ENCODE measurements at regions not wholly inside any gene's neighbourhood (a gene's known extent, or its start where the extent isn't known, plus 50 kb on each side); places are given as distances from the start of the nearest gene placed in this dataset.
A peak's percentile ranks its signal among the peaks of the same experiment; 100 is the strongest.

- Histone ChIP-seq H3K27me3 (ENCODE audit: control insufficient read depth, low read length) (peaks cover 2% of the 10 kb centered on the region; the same call in 1 of the 2 replicates), H3K27ac (ENCODE audit: low read depth, low read length) (no peak overlapping the region), H4K20me1 (ENCODE audit: control insufficient read depth, insufficient read depth, low read depth, low read length) (no peaks in the 10 kb centered on the region), H3K36me3 (ENCODE audit: control insufficient read depth, low read length) (no peaks in the 10 kb centered on the region), H3K4me3 (ENCODE audit: low read length) (no peak overlapping the region), H3K79me2 (ENCODE audit: control insufficient read depth, low read length) (no peaks in the 10 kb centered on the region), H3K4me1 (ENCODE audit: control insufficient read depth, low read length) (peaks cover 13% of the 10 kb centered on the region), H3K9me3 (ENCODE audit: control insufficient read depth, insufficient read depth, low read length) (no peaks in the 10 kb centered on the region), H3F3A (ENCODE audit: control insufficient read depth, insufficient read depth) (no peaks in the 10 kb centered on the region), H3K9me2 (replicated peaks; ENCODE audit: control insufficient read depth, low read length) (no peaks in the 10 kb centered on the region), H3K4me2 (ENCODE audit: low read length) (peak overlapping the region; percentile 10; the same call in 1 of the 2 replicates)
- TF ChIP-seq CTCF (IDR thresholded peaks at IDR 0.05; ENCODE audit: low read depth, low read length, poor library complexity, severe bottlenecking) (no peak), EZH2phosphoT487 (IDR thresholded peaks at IDR 0.05; ENCODE audit: borderline replicate concordance, low read length) (no peak)
Measured at GRCh38 chr1:8097077-8097799, 71.1 kb upstream of the ERRFI1 start.

GRCh38 chr1:8096105-8097011 is 70.2 kb upstream of the ERRFI1 start:
- TF ChIP-seq CTCF (IDR thresholded peaks at IDR 0.05; ENCODE audit: low read depth, low read length, poor library complexity, severe bottlenecking), result no peak
- TF ChIP-seq EZH2phosphoT487 (IDR thresholded peaks at IDR 0.05; ENCODE audit: borderline replicate concordance, low read length), result no peak
- H3K9me3 ChIP-seq (ENCODE audit: control insufficient read depth, insufficient read depth, low read length), result no peaks in the 10 kb centered on the region
- peaks cover 2% of the 10 kb centered on the region; the same call in 1 of the 2 replicates for H3K27me3 ChIP-seq (ENCODE audit: control insufficient read depth, low read length)
- H3K4me3 ChIP-seq (ENCODE audit: low read length), result no peak overlapping the region
- H3K9me2 ChIP-seq (replicated peaks; ENCODE audit: control insufficient read depth, low read length), result no peaks in the 10 kb centered on the region
- peaks cover 13% of the 10 kb centered on the region for H3K4me1 ChIP-seq (ENCODE audit: control insufficient read depth, low read length)
- no peaks in the 10 kb centered on the region for H3K79me2 ChIP-seq (ENCODE audit: control insufficient read depth, low read length)
- no peaks in the 10 kb centered on the region for H3F3A ChIP-seq (ENCODE audit: control insufficient read depth, insufficient read depth)
- H3K4me2 ChIP-seq (ENCODE audit: low read length), result no peak overlapping the region
- no peaks in the 10 kb centered on the region for H4K20me1 ChIP-seq (ENCODE audit: control insufficient read depth, insufficient read depth, low read depth, low read length)
- no peaks in the 10 kb centered on the region for H3K36me3 ChIP-seq (ENCODE audit: control insufficient read depth, low read length)
- H3K27ac ChIP-seq (ENCODE audit: low read depth, low read length), result no peak overlapping the region

- no peak overlapping the region for H3K4me3 ChIP-seq (ENCODE audit: low read length)
- no peaks in the 10 kb centered on the region for H3F3A ChIP-seq (ENCODE audit: control insufficient read depth, insufficient read depth)
- H4K20me1 ChIP-seq (ENCODE audit: control insufficient read depth, insufficient read depth, low read depth, low read length), result no peaks in the 10 kb centered on the region
- H3K27me3 ChIP-seq (ENCODE audit: control insufficient read depth, low read length), result peaks cover 2% of the 10 kb centered on the region; the same call in 1 of the 2 replicates
- H3K79me2 ChIP-seq (ENCODE audit: control insufficient read depth, low read length), result no peaks in the 10 kb centered on the region
- no peak overlapping the region for H3K27ac ChIP-seq (ENCODE audit: low read depth, low read length)
- no peaks in the 10 kb centered on the region for H3K9me3 ChIP-seq (ENCODE audit: control insufficient read depth, insufficient read depth, low read length)
- H3K9me2 ChIP-seq (replicated peaks; ENCODE audit: control insufficient read depth, low read length), result no peaks in the 10 kb centered on the region
- no peak for TF ChIP-seq EZH2phosphoT487 (IDR thresholded peaks at IDR 0.05; ENCODE audit: borderline replicate concordance, low read length)
- no peak for TF ChIP-seq CTCF (IDR thresholded peaks at IDR 0.05; ENCODE audit: low read depth, low read length, poor library complexity, severe bottlenecking)
- H3K36me3 ChIP-seq (ENCODE audit: control insufficient read depth, low read length), result no peaks in the 10 kb centered on the region
- no peak overlapping the region for H3K4me2 ChIP-seq (ENCODE audit: low read length)
- H3K4me1 ChIP-seq (ENCODE audit: control insufficient read depth, low read length), result peaks cover 13% of the 10 kb centered on the region
Measured at GRCh38 chr1:8095584-8095983, 69.5 kb upstream of the ERRFI1 start.
